ENCODE measurements at regions not wholly inside any gene's neighbourhood (a gene's known extent, or its start where the extent isn't known, plus 50 kb on each side); places are given as distances from the start of the nearest gene placed in this dataset.

GRCh38 chr9:79193001-79193400 lies 378.8 kb upstream of the TLE4 start:
- no peak for TF ChIP-seq CTCF (conservative IDR thresholded peaks at IDR 0.05; ENCODE audit: low read depth, low read length)
- TF ChIP-seq EZH2 (IDR thresholded peaks at IDR 0.05; ENCODE audit: borderline replicate concordance, low read depth, low read length, poor library complexity, severe bottlenecking), result no peak

Measured in A673 (cell line).